Uterus (tissue), 2 donors: ENCODE measurements at regions not wholly inside any gene's neighbourhood (a gene's known extent, or its start where the extent isn't known, plus 50 kb on each side); places are given as distances from the start of the nearest gene placed in this dataset.

Experiments used
- POLR2A ChIP-seq, 2 donors: fragments of 450-650 bp; IDR thresholded peaks; one replicate each; pipeline ENCODE4 v1.6.1; 2016; ENCODE audit warnings: antibody characterized with exemption in 2 of 2, mild to moderate bottlenecking in 1 of 2, moderate library complexity in 1 of 2
- TF ChIP-seq, protein P1 (sequence below), 4 experiments: fragments of 200-600 bp in 2 of 4; fragments of 450-650 bp in 2 of 4; sonication (generic) in 2 of 4; IDR thresholded peaks; one replicate each; pipeline ENCODE4 v1.5.1; 2016 to 2019; ENCODE audit warnings: antibody characterized with exemption in 4 of 4, mild to moderate bottlenecking in 2 of 4, moderate library complexity in 1 of 4

DNA sequence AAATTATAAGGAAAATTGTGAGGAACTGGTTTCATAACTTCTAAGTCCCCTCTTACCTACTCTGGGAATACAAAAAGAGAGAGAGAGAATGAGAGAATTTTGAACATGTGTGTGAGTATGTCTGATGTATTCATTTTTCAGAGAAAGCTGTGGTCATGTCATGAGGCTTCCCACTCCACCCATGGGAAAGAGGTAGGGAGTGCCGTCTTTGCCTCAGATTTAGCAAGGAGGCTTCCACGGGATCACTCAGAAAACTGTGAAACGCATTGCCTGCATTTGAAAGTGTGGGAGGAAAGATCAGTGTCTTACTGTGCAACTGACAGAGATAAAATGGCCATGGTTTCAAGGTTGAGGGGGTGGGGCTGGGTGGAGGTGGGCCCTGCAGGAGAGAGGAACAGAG is 331.5 kb upstream of the CTNNB1 start:
- no peak for TF ChIP-seq POLR2A (IDR thresholded peaks at IDR 0.05)
- TF ChIP-seq, protein P1, sequence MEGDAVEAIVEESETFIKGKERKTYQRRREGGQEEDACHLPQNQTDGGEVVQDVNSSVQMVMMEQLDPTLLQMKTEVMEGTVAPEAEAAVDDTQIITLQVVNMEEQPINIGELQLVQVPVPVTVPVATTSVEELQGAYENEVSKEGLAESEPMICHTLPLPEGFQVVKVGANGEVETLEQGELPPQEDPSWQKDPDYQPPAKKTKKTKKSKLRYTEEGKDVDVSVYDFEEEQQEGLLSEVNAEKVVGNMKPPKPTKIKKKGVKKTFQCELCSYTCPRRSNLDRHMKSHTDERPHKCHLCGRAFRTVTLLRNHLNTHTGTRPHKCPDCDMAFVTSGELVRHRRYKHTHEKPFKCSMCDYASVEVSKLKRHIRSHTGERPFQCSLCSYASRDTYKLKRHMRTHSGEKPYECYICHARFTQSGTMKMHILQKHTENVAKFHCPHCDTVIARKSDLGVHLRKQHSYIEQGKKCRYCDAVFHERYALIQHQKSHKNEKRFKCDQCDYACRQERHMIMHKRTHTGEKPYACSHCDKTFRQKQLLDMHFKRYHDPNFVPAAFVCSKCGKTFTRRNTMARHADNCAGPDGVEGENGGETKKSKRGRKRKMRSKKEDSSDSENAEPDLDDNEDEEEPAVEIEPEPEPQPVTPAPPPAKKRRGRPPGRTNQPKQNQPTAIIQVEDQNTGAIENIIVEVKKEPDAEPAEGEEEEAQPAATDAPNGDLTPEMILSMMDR (IDR thresholded peaks at IDR 0.05) = no peak
